ENCODE measurements at regions not wholly inside any gene's neighbourhood (a gene's known extent, or its start where the extent isn't known, plus 50 kb on each side); places are given as distances from the start of the nearest gene placed in this dataset.

GRCh38 chr20:9974324-9974723 is 60.5 kb upstream of the ANKEF1 start:
- peak; percentile 30 for TF ChIP-seq CTCF (IDR thresholded peaks at IDR 0.05)
- no peak for TF ChIP-seq POLR2AphosphoS5 (IDR thresholded peaks at IDR 0.05; ENCODE audit: low read depth, low read length)
- no peak for TF ChIP-seq REST (IDR thresholded peaks at IDR 0.05; ENCODE audit: insufficient read depth in 1 of 2, low read depth in 2 of 2, low read length in 1 of 2)
